WTC11 (cell line): ENCODE measurements at regions not wholly inside any gene's neighbourhood (a gene's known extent, or its start where the extent isn't known, plus 50 kb on each side); places are given as distances from the start of the nearest gene placed in this dataset.

Source experiments
- ATAC-seq: fragments of 200-7000 bp; cut with Tn5 transposase; 2 replicates; pipeline ENCODE4 v1.10.0; 2021; ENCODE audit warnings: mild to moderate bottlenecking, moderate library complexity
- CTCF ChIA-PET: fragments of 300-600 bp; sonication (Branson Sonifier 250); formaldehyde crosslinking; loops from one replicate; lab custom pipeline; 2021; ENCODE audit warnings: antibody characterized with exemption; lab: Charles Lee
- POLR2A ChIA-PET: fragments of 350-600 bp; sonication (Branson Sonifier 250); formaldehyde crosslinking; loops from one replicate; lab custom pipeline; 2021; ENCODE audit warnings: antibody characterized with exemption; lab: Charles Lee
- DNase-seq: peaks from one replicate; pipeline ENCODE4 v3.0.0; 2021; ENCODE audit warnings: low spot score
- H3K27ac Mint-ChIP-seq: 2 replicates; pipeline ENCODE4 v1.8.0; 2021; ENCODE audit warnings: mixed read lengths
- H3K27me3 Mint-ChIP-seq: 2 replicates; pipeline ENCODE4 v1.8.0; 2021; ENCODE audit warnings: low read depth, mild to moderate bottlenecking, moderate library complexity, mixed read lengths
- H3K36me3 Mint-ChIP-seq: 2 replicates; pipeline ENCODE4 v1.8.0; 2021; ENCODE audit warnings: mixed read lengths
- H3K4me1 Mint-ChIP-seq: 2 replicates; pipeline ENCODE4 v1.8.0; 2022; ENCODE audit warnings: mixed read lengths
- H3K4me3 Mint-ChIP-seq: 2 replicates; pipeline ENCODE4 v1.8.0; 2021; ENCODE audit warnings: mild to moderate bottlenecking, moderate library complexity, mixed read lengths
- H3K9me3 Mint-ChIP-seq: 2 replicates; pipeline ENCODE4 v1.8.0; 2021; ENCODE audit warnings: mixed read lengths
- ATF6 ChIP-seq: sonication (generic); formaldehyde crosslinking; IDR thresholded peaks from 2 replicates; pipeline ENCODE4 v1.8.1; 2023; ENCODE audit warnings: mild to moderate bottlenecking, missing genetic modification reagents
- E2F5 ChIP-seq: sonication (generic); formaldehyde crosslinking; IDR thresholded peaks from 2 replicates; pipeline ENCODE4 v1.8.1; 2022; ENCODE audit warnings: mild to moderate bottlenecking, moderate library complexity, missing genetic modification reagents
- ESRRA ChIP-seq: sonication (generic); formaldehyde crosslinking; IDR thresholded peaks from 2 replicates; pipeline ENCODE4 v1.8.1; 2022; ENCODE audit warnings: mild to moderate bottlenecking, missing genetic modification reagents, borderline replicate concordance
- FOXK1 ChIP-seq: sonication (generic); formaldehyde crosslinking; IDR thresholded peaks from 2 replicates; pipeline ENCODE4 v1.8.0; 2022; ENCODE audit warnings: mild to moderate bottlenecking, moderate library complexity, missing genetic modification reagents
- FOXP1 ChIP-seq: sonication (generic); formaldehyde crosslinking; IDR thresholded peaks from 2 replicates; pipeline ENCODE4 v1.8.0; 2022; ENCODE audit warnings: missing genetic modification reagents, mild to moderate bottlenecking, moderate library complexity, borderline replicate concordance
- MLX ChIP-seq: sonication (generic); formaldehyde crosslinking; IDR thresholded peaks from 2 replicates; pipeline ENCODE4 v1.8.1; 2023; ENCODE audit warnings: mild to moderate bottlenecking, missing genetic modification reagents, moderate library complexity
- MYBL2 ChIP-seq: sonication (generic); formaldehyde crosslinking; IDR thresholded peaks from 2 replicates; pipeline ENCODE4 v1.8.1; 2023; ENCODE audit warnings: mild to moderate bottlenecking, moderate library complexity, missing genetic modification reagents
- OVOL2 ChIP-seq: fragments of 250-450 bp; sonication (Bioruptor Pico); IDR thresholded peaks from 2 replicates; pipeline ENCODE4 v1.9.0; 2021; ENCODE audit warnings: mild to moderate bottlenecking, borderline replicate concordance
- USF2 ChIP-seq: sonication (generic); formaldehyde crosslinking; IDR thresholded peaks from 2 replicates; pipeline ENCODE4 v1.8.1; 2023; ENCODE audit warnings: mild to moderate bottlenecking, missing genetic modification reagents, moderate library complexity
- ZNF138 ChIP-seq: sonication (generic); formaldehyde crosslinking; conservative IDR thresholded peaks from 2 replicates; pipeline ENCODE4 v1.8.1; 2022; ENCODE audit warnings: mild to moderate bottlenecking, moderate library complexity, missing genetic modification reagents
- ZNF263 ChIP-seq: sonication (generic); formaldehyde crosslinking; IDR thresholded peaks from 2 replicates; pipeline ENCODE4 v1.8.1; 2022; ENCODE audit warnings: low read depth, mild to moderate bottlenecking, moderate library complexity, missing genetic modification reagents
- ZNF317 ChIP-seq: sonication (generic); formaldehyde crosslinking; IDR thresholded peaks from 2 replicates; pipeline ENCODE4 v1.8.1; 2023; ENCODE audit warnings: low read depth, mild to moderate bottlenecking, moderate library complexity, missing genetic modification reagents, borderline replicate concordance
- TF ChIP-seq, protein P1 (sequence below): sonication (generic); formaldehyde crosslinking; IDR thresholded peaks from 2 replicates; pipeline ENCODE4 v1.8.1; 2022; ENCODE audit warnings: mild to moderate bottlenecking, missing genetic modification reagents, moderate library complexity, borderline replicate concordance
- TF ChIP-seq, protein P2 (sequence below): sonication (generic); formaldehyde crosslinking; IDR thresholded peaks from 2 replicates; pipeline ENCODE4 v1.8.0; 2022; ENCODE audit warnings: mild to moderate bottlenecking, missing genetic modification reagents
- TF ChIP-seq, protein P3 (sequence below): sonication (generic); formaldehyde crosslinking; conservative IDR thresholded peaks from 2 replicates; pipeline ENCODE4 v1.8.1; 2023; ENCODE audit warnings: mild to moderate bottlenecking, low read depth, missing genetic modification reagents, moderate library complexity
- TF ChIP-seq, protein P4 (sequence below): sonication (generic); formaldehyde crosslinking; IDR thresholded peaks from 2 replicates; pipeline ENCODE4 v1.8.0; 2022; ENCODE audit warnings: mild to moderate bottlenecking, missing genetic modification reagents
- TF ChIP-seq, protein P5 (sequence below): fragments of 250-450 bp; sonication (Bioruptor Pico); IDR thresholded peaks from 2 replicates; pipeline ENCODE4 v1.9.0; 2021; ENCODE audit warnings: mild to moderate bottlenecking
- TF ChIP-seq, protein P6 (sequence below): sonication (generic); formaldehyde crosslinking; IDR thresholded peaks from 2 replicates; pipeline ENCODE4 v1.8.1; 2022; ENCODE audit warnings: missing genetic modification reagents, borderline replicate concordance

- H3K27ac Mint-ChIP-seq, result no peak overlapping the region
- H3K9me3 Mint-ChIP-seq, result no peaks in the 10 kb centered on the region
- DNase-seq (no peak), ATAC-seq (no peak)
- ChIA-PET POLR2A (no interaction called here), CTCF (no interaction called here)
- peaks cover 4% of the 10 kb centered on the region; the same call in 1 of the 2 replicates for H3K4me1 Mint-ChIP-seq
- H3K36me3 Mint-ChIP-seq, result no peaks in the 10 kb centered on the region
- no peaks in the 10 kb centered on the region for H3K27me3 Mint-ChIP-seq
- TF ChIP-seq OVOL2 (CRISPR knock-in tag) (no peak), ZNF317 (CRISPR knock-in tag) (no peak), USF2 (CRISPR knock-in tag) (no peak), MLX (CRISPR knock-in tag) (no peak), E2F5 (CRISPR knock-in tag) (no peak)
- TF ChIP-seq, protein P1, sequence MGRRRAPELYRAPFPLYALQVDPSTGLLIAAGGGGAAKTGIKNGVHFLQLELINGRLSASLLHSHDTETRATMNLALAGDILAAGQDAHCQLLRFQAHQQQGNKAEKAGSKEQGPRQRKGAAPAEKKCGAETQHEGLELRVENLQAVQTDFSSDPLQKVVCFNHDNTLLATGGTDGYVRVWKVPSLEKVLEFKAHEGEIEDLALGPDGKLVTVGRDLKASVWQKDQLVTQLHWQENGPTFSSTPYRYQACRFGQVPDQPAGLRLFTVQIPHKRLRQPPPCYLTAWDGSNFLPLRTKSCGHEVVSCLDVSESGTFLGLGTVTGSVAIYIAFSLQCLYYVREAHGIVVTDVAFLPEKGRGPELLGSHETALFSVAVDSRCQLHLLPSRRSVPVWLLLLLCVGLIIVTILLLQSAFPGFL (CRISPR knock-in tag), result no peak
- TF ChIP-seq, protein P2, sequence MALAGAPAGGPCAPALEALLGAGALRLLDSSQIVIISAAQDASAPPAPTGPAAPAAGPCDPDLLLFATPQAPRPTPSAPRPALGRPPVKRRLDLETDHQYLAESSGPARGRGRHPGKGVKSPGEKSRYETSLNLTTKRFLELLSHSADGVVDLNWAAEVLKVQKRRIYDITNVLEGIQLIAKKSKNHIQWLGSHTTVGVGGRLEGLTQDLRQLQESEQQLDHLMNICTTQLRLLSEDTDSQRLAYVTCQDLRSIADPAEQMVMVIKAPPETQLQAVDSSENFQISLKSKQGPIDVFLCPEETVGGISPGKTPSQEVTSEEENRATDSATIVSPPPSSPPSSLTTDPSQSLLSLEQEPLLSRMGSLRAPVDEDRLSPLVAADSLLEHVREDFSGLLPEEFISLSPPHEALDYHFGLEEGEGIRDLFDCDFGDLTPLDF (CRISPR knock-in tag), result no peak
- TF ChIP-seq, protein P3, sequence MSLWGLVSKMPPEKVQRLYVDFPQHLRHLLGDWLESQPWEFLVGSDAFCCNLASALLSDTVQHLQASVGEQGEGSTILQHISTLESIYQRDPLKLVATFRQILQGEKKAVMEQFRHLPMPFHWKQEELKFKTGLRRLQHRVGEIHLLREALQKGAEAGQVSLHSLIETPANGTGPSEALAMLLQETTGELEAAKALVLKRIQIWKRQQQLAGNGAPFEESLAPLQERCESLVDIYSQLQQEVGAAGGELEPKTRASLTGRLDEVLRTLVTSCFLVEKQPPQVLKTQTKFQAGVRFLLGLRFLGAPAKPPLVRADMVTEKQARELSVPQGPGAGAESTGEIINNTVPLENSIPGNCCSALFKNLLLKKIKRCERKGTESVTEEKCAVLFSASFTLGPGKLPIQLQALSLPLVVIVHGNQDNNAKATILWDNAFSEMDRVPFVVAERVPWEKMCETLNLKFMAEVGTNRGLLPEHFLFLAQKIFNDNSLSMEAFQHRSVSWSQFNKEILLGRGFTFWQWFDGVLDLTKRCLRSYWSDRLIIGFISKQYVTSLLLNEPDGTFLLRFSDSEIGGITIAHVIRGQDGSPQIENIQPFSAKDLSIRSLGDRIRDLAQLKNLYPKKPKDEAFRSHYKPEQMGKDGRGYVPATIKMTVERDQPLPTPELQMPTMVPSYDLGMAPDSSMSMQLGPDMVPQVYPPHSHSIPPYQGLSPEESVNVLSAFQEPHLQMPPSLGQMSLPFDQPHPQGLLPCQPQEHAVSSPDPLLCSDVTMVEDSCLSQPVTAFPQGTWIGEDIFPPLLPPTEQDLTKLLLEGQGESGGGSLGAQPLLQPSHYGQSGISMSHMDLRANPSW, result no peak
- no peak overlapping the region for H3K4me3 Mint-ChIP-seq
Observed at GRCh38 chr7:43018446-43018845, 86.3 kb downstream of the MRPL32 start.

DNA sequence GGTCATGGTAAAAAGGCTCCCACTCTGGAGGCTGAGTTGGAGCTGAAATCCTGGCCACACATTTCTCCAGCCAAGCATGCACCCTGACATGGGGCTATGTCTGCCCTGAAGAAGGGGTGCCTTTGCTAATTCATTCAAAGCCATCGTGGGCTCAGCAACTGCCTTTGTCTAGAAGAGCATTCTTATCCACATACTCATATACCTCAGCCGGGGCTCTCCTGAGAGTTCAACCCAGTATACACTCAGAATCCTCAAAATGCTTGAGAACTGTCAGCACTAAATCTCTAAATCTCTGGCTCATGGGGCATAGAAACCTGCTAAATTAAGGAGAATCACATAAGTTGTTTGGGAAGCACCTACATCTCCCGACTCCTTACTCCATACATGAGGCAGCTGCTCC is 89.3 kb downstream of the MRPL32 start:
- no peaks in the 10 kb centered on the region for H3K36me3 Mint-ChIP-seq
- no peak for ATAC-seq
- no peak for DNase-seq
- no peak overlapping the region for H3K27ac Mint-ChIP-seq
- no peaks in the 10 kb centered on the region for H3K4me1 Mint-ChIP-seq
- H3K27me3 Mint-ChIP-seq, result no peaks in the 10 kb centered on the region
- POLR2A ChIA-PET, result no interaction called here
- CTCF ChIA-PET, result no interaction called here
- no peak overlapping the region for H3K4me3 Mint-ChIP-seq
- H3K9me3 Mint-ChIP-seq, result no peaks in the 10 kb centered on the region
- TF ChIP-seq MYBL2 (CRISPR knock-in tag) (no peak), FOXP1 (no peak), ZNF138 (CRISPR knock-in tag) (no peak), ATF6 (CRISPR knock-in tag) (no peak), MLX (CRISPR knock-in tag) (no peak), FOXK1 (CRISPR knock-in tag) (no peak), ZNF263 (CRISPR knock-in tag) (no peak), ESRRA (CRISPR knock-in tag) (no peak)
- TF ChIP-seq, protein P1 (CRISPR knock-in tag), result no peak
- TF ChIP-seq, protein P4, sequence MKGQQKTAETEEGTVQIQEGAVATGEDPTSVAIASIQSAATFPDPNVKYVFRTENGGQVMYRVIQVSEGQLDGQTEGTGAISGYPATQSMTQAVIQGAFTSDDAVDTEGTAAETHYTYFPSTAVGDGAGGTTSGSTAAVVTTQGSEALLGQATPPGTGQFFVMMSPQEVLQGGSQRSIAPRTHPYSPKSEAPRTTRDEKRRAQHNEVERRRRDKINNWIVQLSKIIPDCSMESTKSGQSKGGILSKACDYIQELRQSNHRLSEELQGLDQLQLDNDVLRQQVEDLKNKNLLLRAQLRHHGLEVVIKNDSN, result no peak
- TF ChIP-seq, protein P5, sequence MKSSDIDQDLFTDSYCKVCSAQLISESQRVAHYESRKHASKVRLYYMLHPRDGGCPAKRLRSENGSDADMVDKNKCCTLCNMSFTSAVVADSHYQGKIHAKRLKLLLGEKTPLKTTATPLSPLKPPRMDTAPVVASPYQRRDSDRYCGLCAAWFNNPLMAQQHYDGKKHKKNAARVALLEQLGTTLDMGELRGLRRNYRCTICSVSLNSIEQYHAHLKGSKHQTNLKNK (CRISPR knock-in tag), result no peak
- TF ChIP-seq, protein P6, sequence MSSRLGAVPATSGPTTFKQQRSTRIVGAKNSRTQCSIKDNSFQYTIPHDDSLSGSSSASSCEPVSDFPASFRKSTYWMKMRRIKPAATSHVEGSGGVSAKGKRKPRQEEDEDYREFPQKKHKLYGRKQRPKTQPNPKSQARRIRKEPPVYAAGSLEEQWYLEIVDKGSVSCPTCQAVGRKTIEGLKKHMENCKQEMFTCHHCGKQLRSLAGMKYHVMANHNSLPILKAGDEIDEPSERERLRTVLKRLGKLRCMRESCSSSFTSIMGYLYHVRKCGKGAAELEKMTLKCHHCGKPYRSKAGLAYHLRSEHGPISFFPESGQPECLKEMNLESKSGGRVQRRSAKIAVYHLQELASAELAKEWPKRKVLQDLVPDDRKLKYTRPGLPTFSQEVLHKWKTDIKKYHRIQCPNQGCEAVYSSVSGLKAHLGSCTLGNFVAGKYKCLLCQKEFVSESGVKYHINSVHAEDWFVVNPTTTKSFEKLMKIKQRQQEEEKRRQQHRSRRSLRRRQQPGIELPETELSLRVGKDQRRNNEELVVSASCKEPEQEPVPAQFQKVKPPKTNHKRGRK, result no peak
